ENCODE measurements at regions not wholly inside any gene's neighbourhood (a gene's known extent, or its start where the extent isn't known, plus 50 kb on each side); places are given as distances from the start of the nearest gene placed in this dataset.

GRCh38 chr1:87872189-87872588 lies 543.5 kb downstream of the LMO4 start:
- WGBS: 86% methylated on average over 2 of the region's 2 CpGs
- Histone ChIP-seq H3K27ac (no peak overlapping the region), H3K4me3 (no peak overlapping the region), H3K27me3 (no peaks in the 10 kb centered on the region), H3K4me1 (no peaks in the 10 kb centered on the region), H3K36me3 (no peaks in the 10 kb centered on the region), H3K9me3 (no peaks in the 10 kb centered on the region)
- no peak for TF ChIP-seq EP300 (IDR thresholded peaks at IDR 0.05)
- DNase-seq (ENCODE audit: low spot score in 2 of 2): no peak

- Histone ChIP-seq H3K9me3 (no peaks in the 10 kb centered on the region), H3K27ac (no peak overlapping the region), H3K4me1 (no peaks in the 10 kb centered on the region), H3K4me3 (no peak overlapping the region), H3K27me3 (no peaks in the 10 kb centered on the region), H3K36me3 (no peaks in the 10 kb centered on the region)
- WGBS: 96% methylated on average over 3 of the region's 3 CpGs
- no peak for DNase-seq (ENCODE audit: low spot score in 2 of 2)
- TF ChIP-seq POLR2AphosphoS5 (IDR thresholded peaks at IDR 0.05) (no peak), CTCF (IDR thresholded peaks at IDR 0.05) (no peak)
These were observed 544.0 kb downstream of the LMO4 start for GRCh38 chr1:87872692-87873091.

GRCh38 chr1:87878873-87879272 lies 550.2 kb downstream of the LMO4 start:
- Histone ChIP-seq H3K4me3 (no peak overlapping the region), H3K9me3 (no peaks in the 10 kb centered on the region), H3K36me3 (no peaks in the 10 kb centered on the region), H3K27me3 (no peaks in the 10 kb centered on the region), H3K27ac (no peak overlapping the region), H3K4me1 (no peaks in the 10 kb centered on the region)
- TF ChIP-seq POLR2AphosphoS5 (IDR thresholded peaks at IDR 0.05) (no peak), CTCF (IDR thresholded peaks at IDR 0.05) (no peak), EP300 (IDR thresholded peaks at IDR 0.05) (no peak), POLR2A (IDR thresholded peaks at IDR 0.05) (no peak)
- no peak for DNase-seq (ENCODE audit: low spot score in 2 of 2)

- no peak for TF ChIP-seq POLR2A (IDR thresholded peaks at IDR 0.05)
- no peak for TF ChIP-seq POLR2AphosphoS5 (IDR thresholded peaks at IDR 0.05)
- no peak for TF ChIP-seq EP300 (IDR thresholded peaks at IDR 0.05)
- TF ChIP-seq CTCF (IDR thresholded peaks at IDR 0.05): no peak
- WGBS: 78% methylated on average over 5 of the region's 5 CpGs
These were observed 551.5 kb downstream of the LMO4 start for GRCh38 chr1:87880098-87880760.

GRCh38 chr1:87880764-87881163 lies 552.1 kb downstream of the LMO4 start:
- H3K36me3 ChIP-seq: no peaks in the 10 kb centered on the region
- no peak for TF ChIP-seq CTCF (IDR thresholded peaks at IDR 0.05)
- no peak for TF ChIP-seq POLR2A (IDR thresholded peaks at IDR 0.05)
- no peak for TF ChIP-seq POLR2AphosphoS5 (IDR thresholded peaks at IDR 0.05)
- TF ChIP-seq EP300 (IDR thresholded peaks at IDR 0.05): no peak
- H3K4me1 ChIP-seq: no peaks in the 10 kb centered on the region
- 58% methylated on average over 3 of the region's 3 CpGs for WGBS
- no peak overlapping the region for H3K4me3 ChIP-seq
- DNase-seq (ENCODE audit: low spot score in 2 of 2): no peak
- no peak overlapping the region for H3K27ac ChIP-seq
- no peaks in the 10 kb centered on the region for H3K27me3 ChIP-seq
- H3K9me3 ChIP-seq: no peaks in the 10 kb centered on the region

More at GRCh38 chr1:87880098-87880760, 551.5 kb downstream of the LMO4 start:
- Histone ChIP-seq H3K36me3 (no peaks in the 10 kb centered on the region), H3K4me1 (no peaks in the 10 kb centered on the region), H3K4me3 (no peak overlapping the region), H3K27me3 (no peaks in the 10 kb centered on the region), H3K27ac (no peak overlapping the region), H3K9me3 (no peaks in the 10 kb centered on the region)
- DNase-seq (ENCODE audit: low spot score in 2 of 2): no peak

GRCh38 chr1:87883906-87884305 lies 555.2 kb downstream of the LMO4 start:
- no peak for TF ChIP-seq CTCF (IDR thresholded peaks at IDR 0.05)
- TF ChIP-seq EP300 (IDR thresholded peaks at IDR 0.05): no peak
- no peak for TF ChIP-seq POLR2AphosphoS5 (IDR thresholded peaks at IDR 0.05)
- TF ChIP-seq POLR2A (IDR thresholded peaks at IDR 0.05): no peak
- no peak overlapping the region for H3K4me3 ChIP-seq
- no peaks in the 10 kb centered on the region for H3K36me3 ChIP-seq
- 94% methylated on average over 4 of the region's 4 CpGs for WGBS
- no peaks in the 10 kb centered on the region for H3K9me3 ChIP-seq
- H3K27me3 ChIP-seq: no peaks in the 10 kb centered on the region
- DNase-seq (ENCODE audit: low spot score in 2 of 2): no peak
- no peak overlapping the region for H3K27ac ChIP-seq
- no peaks in the 10 kb centered on the region for H3K4me1 ChIP-seq

All from suprapubic skin (tissue), 4 donors.